Adrenal gland (tissue), 9 donors: ENCODE measurements at regions not wholly inside any gene's neighbourhood (a gene's known extent, or its start where the extent isn't known, plus 50 kb on each side); places are given as distances from the start of the nearest gene placed in this dataset.

Source experiments
- DNase-seq, 7 donors: peaks; one replicate each; pipeline ENCODE4 v3.0.0-alpha.2; 2019 to 2020
- H3K27ac ChIP-seq, 5 donors: fragments of 200-600 bp; sonication (generic) in 4 of 5; 1 replicate in 3 of 5; 2 replicates in 2 of 5; pipeline versions ENCODE4 v1.5.1 to v1.8.0; 2016 to 2020; ENCODE audit warnings: mild to moderate bottlenecking in 1 of 5
- H3K27me3 ChIP-seq: fragments of 200-600 bp; 2 replicates; pipeline ENCODE4 v1.8.0; 2021
- H3K36me3 ChIP-seq, 2 donors: fragments of 200-600 bp; replicated peaks in 1 of 2; 1 replicate in 1 of 2; 2 replicates in 1 of 2; pipeline versions ENCODE4 v1.5.1 to v1.8.0; 2018 to 2022
- H3K4me1 ChIP-seq, 2 donors: fragments of 200-600 bp; replicated peaks in 1 of 2; 1 replicate in 1 of 2; 2 replicates in 1 of 2; pipeline versions ENCODE4 v1.5.1 to v1.8.0; 2018 to 2021
- H3K4me3 ChIP-seq, 4 donors: fragments of 200-600 bp; sonication (generic) in 3 of 4; one replicate each; pipeline ENCODE4 v1.5.1; 2016 to 2018
- H3K9me3 ChIP-seq, 3 donors: fragments of 200-600 bp; sonication (generic) in 1 of 3; replicated peaks in 1 of 3; 1 replicate in 2 of 3; 2 replicates in 1 of 3; pipeline versions ENCODE4 v1.5.1 to v1.8.0; 2016 to 2021
- CTCF ChIP-seq, 6 experiments: fragments of 450-650 bp in 4 of 6; fragments of 200-600 bp in 2 of 6; sonication (generic) in 1 of 6; IDR thresholded peaks; 1 replicate in 5 of 6; 2 replicates in 1 of 6; pipeline versions ENCODE4 v1.5.1 to v1.8.0; 2016 to 2021; ENCODE audit warnings: antibody characterized with exemption in 6 of 6, mild to moderate bottlenecking in 2 of 6, moderate library complexity in 1 of 6
- POLR2A ChIP-seq, 2 donors: fragments of 450-650 bp; IDR thresholded peaks; one replicate each; pipeline ENCODE4 v1.6.1; 2017; ENCODE audit warnings: antibody characterized with exemption in 2 of 2, mild to moderate bottlenecking in 2 of 2, moderate library complexity in 1 of 2
- WGBS, 4 donors: extraction: QIAGEN DNeasy Blood & Tissue Kit in 2 of 4; methylation state at CpG; one replicate each; pipeline versions ENCODE4 v1.1.5 to v1.1.7; 2013 to 2017; 5-methylcytosine and 5-hydroxymethylcytosine counted together
- intact Hi-C, 2 donors: fragments of 100-400 bp; cut with DNase I; formaldehyde crosslinking; loops; one replicate each; pipeline versions ENCODE4 v1.14.1 to v1.15.0; 2022 to 2023
- donor health status: healthy with polysubstance abuse.
- donor health status: Bipolar disorder and iron deficiency.
- donor health status: DM: yes; HTN: yes; CAD: no.
- donor health status: DM: no; HTN: no; CAD: no.
- donor health status: DM: no; HTN: no; CAD: no.

- TF ChIP-seq POLR2A (IDR thresholded peaks at IDR 0.05) (no peak), CTCF (IDR thresholded peaks at IDR 0.05) (no peak)
- H3K9me3 ChIP-seq: no peaks in the 10 kb centered on the region
- no peak overlapping the region for H3K27ac ChIP-seq
- H3K27me3 ChIP-seq: peaks cover 5% of the 10 kb centered on the region
- intact Hi-C loops: no loop called here
- H3K36me3 ChIP-seq: no peaks in the 10 kb centered on the region
- DNase-seq: no peak
- H3K4me3 ChIP-seq: no peak overlapping the region
- no peaks in the 10 kb centered on the region for H3K4me1 ChIP-seq
- WGBS, 4 donors: 65 to 84% (median 67%) methylated on average over 4 to 8 of the region's 8 CpGs
Observed at GRCh38 chr17:79370126-79370525, 240.7 kb downstream of the RBFOX3 start.

- Histone ChIP-seq H3K36me3 (no peaks in the 10 kb centered on the region), H3K4me1 (no peaks in the 10 kb centered on the region), H3K4me3 (no peak overlapping the region), H3K27me3 (peaks cover 5% of the 10 kb centered on the region), H3K9me3 (no peaks in the 10 kb centered on the region), H3K27ac (no peak overlapping the region)
- intact Hi-C loops: no loop called here
- WGBS, 4 donors: 58 to 76% (median 69%) methylated on average over 9 of the region's 9 CpGs
- TF ChIP-seq POLR2A (IDR thresholded peaks at IDR 0.05): no peak
- TF ChIP-seq CTCF (IDR thresholded peaks at IDR 0.05): no peak
- DNase-seq: no peak
Observed at GRCh38 chr17:79369532-79369931, 241.3 kb downstream of the RBFOX3 start.

GRCh38 chr17:79369001-79369400, 241.8 kb downstream of the RBFOX3 start:
- TF ChIP-seq POLR2A (IDR thresholded peaks at IDR 0.05) (no peak), CTCF (IDR thresholded peaks at IDR 0.05) (no peak)
- no peaks in the 10 kb centered on the region for H3K4me1 ChIP-seq
- intact Hi-C loops: no loop called here
- peaks cover 5% of the 10 kb centered on the region for H3K27me3 ChIP-seq
- H3K9me3 ChIP-seq: no peaks in the 10 kb centered on the region
- H3K4me3 ChIP-seq: no peak overlapping the region
- 75 to 82% (median 80%) methylated on average over 4 to 14 of the region's 14 CpGs for WGBS, 4 donors
- H3K27ac ChIP-seq: no peak overlapping the region
- no peaks in the 10 kb centered on the region for H3K36me3 ChIP-seq
- DNase-seq: no peak

- H3K9me3 ChIP-seq: no peaks in the 10 kb centered on the region
- WGBS, 4 donors: 76 to 86% (median 78%) methylated on average over 9 of the region's 9 CpGs
- H3K4me3 ChIP-seq: no peak overlapping the region
- no peak for DNase-seq
- H3K4me1 ChIP-seq: no peaks in the 10 kb centered on the region
- H3K36me3 ChIP-seq: no peaks in the 10 kb centered on the region
- no peak for TF ChIP-seq CTCF (IDR thresholded peaks at IDR 0.05)
- no peak for TF ChIP-seq POLR2A (IDR thresholded peaks at IDR 0.05)
- peaks cover 5% of the 10 kb centered on the region for H3K27me3 ChIP-seq
- H3K27ac ChIP-seq: no peak overlapping the region
- intact Hi-C loops: no loop called here
Observed at GRCh38 chr17:79368521-79368920, 242.3 kb downstream of the RBFOX3 start.
